HEK293T (cell line): ENCODE measurements at regions not wholly inside any gene's neighbourhood (a gene's known extent, or its start where the extent isn't known, plus 50 kb on each side); places are given as distances from the start of the nearest gene placed in this dataset.
"Not testable (repeated sequence)": the region's sequence is repeated elsewhere in the genome, so short reads cannot be mapped to it uniquely, and the experiment has no call there.

Experiments used
- CTCF ChIA-PET: fragments of 350-600 bp; formaldehyde crosslinking; extraction: SDS; loops from one replicate; lab custom pipeline; 2021; ENCODE audit warnings: antibody characterized with exemption, inconsistent platforms; lab: Yijun Ruan, JAX
- POLR2A ChIA-PET: fragments of 350-600 bp; formaldehyde crosslinking; extraction: SDS; loops from one replicate; lab custom pipeline; 2020; ENCODE audit warnings: antibody characterized with exemption, inconsistent platforms; lab: Yijun Ruan, JAX
- DNase-seq: peaks from one replicate; pipeline ENCODE4 v3.0.0; 2012; ENCODE audit warnings: mixed read lengths; ENCODE audit errors: extremely low spot score
- ARNT ChIP-seq: fragments of 450-650 bp; IDR thresholded peaks from 2 replicates; pipeline ENCODE4 v1.6.1; 2017; ENCODE audit warnings: mild to moderate bottlenecking
- BHLHE40 ChIP-seq: fragments of 450-650 bp; IDR thresholded peaks from 2 replicates; pipeline ENCODE4 v1.6.1; 2016; ENCODE audit warnings: mild to moderate bottlenecking, moderate library complexity, borderline replicate concordance
- CTBP1 ChIP-seq: fragments of 450-650 bp; IDR thresholded peaks from 2 replicates; pipeline ENCODE4 v1.6.1; 2016; ENCODE audit warnings: borderline replicate concordance
- ELF4 ChIP-seq: fragments of 450-650 bp; IDR thresholded peaks from 2 replicates; pipeline ENCODE4 v1.6.1; 2017; ENCODE audit warnings: antibody characterized with exemption
- FOXA1 ChIP-seq: fragments of 450-650 bp; IDR thresholded peaks from 2 replicates; pipeline ENCODE4 v1.6.1; 2016; ENCODE audit warnings: mild to moderate bottlenecking
- FOXK2 ChIP-seq: fragments of 450-650 bp; IDR thresholded peaks from 2 replicates; pipeline ENCODE4 v1.6.1; 2016; ENCODE audit warnings: mild to moderate bottlenecking
- FOXM1 ChIP-seq: fragments of 450-650 bp; IDR thresholded peaks from 2 replicates; pipeline ENCODE4 v1.6.1; 2017; ENCODE audit warnings: mild to moderate bottlenecking, borderline replicate concordance
- HDGF ChIP-seq: fragments of 450-650 bp; IDR thresholded peaks from 2 replicates; pipeline ENCODE4 v1.6.1; 2017; ENCODE audit warnings: antibody characterized with exemption, borderline replicate concordance
- L3MBTL2 ChIP-seq: fragments of 450-650 bp; conservative IDR thresholded peaks from 2 replicates; pipeline ENCODE4 v1.6.1; 2016; ENCODE audit warnings: mild to moderate bottlenecking
- LEF1 ChIP-seq: fragments of 450-650 bp; IDR thresholded peaks from 2 replicates; pipeline ENCODE4 v1.6.1; 2017; ENCODE audit warnings: mild to moderate bottlenecking, borderline replicate concordance
- NFRKB ChIP-seq: fragments of 450-650 bp; IDR thresholded peaks from 2 replicates; pipeline ENCODE4 v1.6.1; 2016; ENCODE audit warnings: mild to moderate bottlenecking, moderate library complexity
- SP1 ChIP-seq: fragments of 450-650 bp; IDR thresholded peaks from 2 replicates; pipeline ENCODE4 v1.6.1; 2017
- SUZ12 ChIP-seq: fragments of 450-650 bp; IDR thresholded peaks from 2 replicates; pipeline ENCODE4 v1.6.1; 2016; ENCODE audit warnings: mild to moderate bottlenecking
- TARDBP ChIP-seq: fragments of 450-650 bp; IDR thresholded peaks from 2 replicates; pipeline ENCODE4 v1.6.1; 2016
- ZNF384 ChIP-seq: fragments of 450-650 bp; IDR thresholded peaks from 2 replicates; pipeline ENCODE4 v1.6.1; 2016
- TF ChIP-seq, protein P1 (sequence below): fragments of 450-650 bp; IDR thresholded peaks from 2 replicates; pipeline ENCODE4 v1.6.1; 2016

DNA sequence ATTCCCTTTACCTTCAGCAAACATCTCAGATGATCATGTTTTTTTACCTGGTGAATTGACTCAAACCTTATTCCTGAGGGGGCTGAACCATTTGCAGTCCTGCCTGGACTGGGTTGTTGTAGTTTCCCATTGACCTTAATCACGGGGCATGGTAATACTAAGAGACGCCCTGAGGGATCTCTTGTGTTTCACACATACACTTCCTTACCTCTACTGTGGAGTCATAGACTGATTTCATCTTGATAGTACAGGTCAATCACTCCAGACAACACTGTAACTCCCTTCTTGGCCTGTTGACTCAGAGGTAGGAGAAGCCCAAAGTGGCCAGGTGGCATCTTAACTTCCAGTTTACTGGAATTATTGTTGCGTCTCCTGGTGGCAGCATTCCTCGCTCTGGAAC, 1064.0 kb upstream of the PCDH10 start:
- POLR2A ChIA-PET, result no interaction called here
- CTCF ChIA-PET, result no interaction called here
- no peak for DNase-seq
- no peak for TF ChIP-seq ARNT
- no peak for TF ChIP-seq NFRKB
- no peak for TF ChIP-seq LEF1
- no peak for TF ChIP-seq TARDBP
- no peak for TF ChIP-seq FOXA1
- TF ChIP-seq, protein P1, sequence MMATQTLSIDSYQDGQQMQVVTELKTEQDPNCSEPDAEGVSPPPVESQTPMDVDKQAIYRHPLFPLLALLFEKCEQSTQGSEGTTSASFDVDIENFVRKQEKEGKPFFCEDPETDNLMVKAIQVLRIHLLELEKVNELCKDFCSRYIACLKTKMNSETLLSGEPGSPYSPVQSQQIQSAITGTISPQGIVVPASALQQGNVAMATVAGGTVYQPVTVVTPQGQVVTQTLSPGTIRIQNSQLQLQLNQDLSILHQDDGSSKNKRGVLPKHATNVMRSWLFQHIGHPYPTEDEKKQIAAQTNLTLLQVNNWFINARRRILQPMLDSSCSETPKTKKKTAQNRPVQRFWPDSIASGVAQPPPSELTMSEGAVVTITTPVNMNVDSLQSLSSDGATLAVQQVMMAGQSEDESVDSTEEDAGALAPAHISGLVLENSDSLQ, result no peak
- no peak for TF ChIP-seq SP1

DNA sequence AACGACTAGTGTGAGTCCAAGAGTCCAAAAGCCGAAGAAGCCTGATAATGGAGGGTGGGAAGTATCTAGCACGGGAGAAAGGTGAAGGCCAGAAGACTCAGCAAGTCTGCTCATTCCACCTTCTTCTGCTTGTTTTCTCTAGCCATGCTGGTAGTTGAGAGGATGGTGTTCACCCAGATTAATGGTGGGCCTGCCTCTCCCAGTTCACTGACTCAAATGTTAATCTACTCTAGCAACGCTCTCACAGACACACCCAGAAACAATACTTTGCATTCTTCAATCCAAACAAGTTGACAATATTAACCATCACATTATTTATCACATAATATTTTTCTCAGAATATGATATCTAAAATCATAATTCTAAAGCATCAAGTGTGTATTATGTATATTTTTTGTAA, 1055.1 kb upstream of the PCDH10 start:
- TF ChIP-seq CTBP1 (no peak), BHLHE40 (no peak), FOXK2 (no peak), ARNT (no peak), FOXM1 (no peak), HDGF (no peak), L3MBTL2 (no peak), SP1 (no peak), NFRKB (no peak), TARDBP (no peak), LEF1 (no peak)
- TF ChIP-seq, protein P1, result no peak

DNA sequence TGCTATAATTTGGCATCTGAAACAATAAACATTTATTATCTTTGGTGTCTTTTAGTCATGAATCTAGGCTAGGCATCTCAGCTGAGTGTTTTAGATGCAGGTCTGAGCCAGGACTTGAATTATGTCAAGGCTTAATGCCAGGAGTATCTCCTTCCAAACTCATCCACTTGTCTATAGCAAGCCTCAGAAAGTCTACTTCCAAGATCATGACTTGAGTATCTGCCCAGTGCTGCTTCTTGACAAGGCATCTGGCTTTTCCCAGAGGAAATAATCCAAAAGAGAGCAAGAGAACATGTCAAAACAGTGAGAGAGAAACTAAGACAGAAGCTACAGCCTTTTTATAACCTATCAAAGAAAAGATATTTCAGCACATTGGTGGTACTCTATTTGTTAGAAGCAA, 1052.1 kb upstream of the PCDH10 start:
- TF ChIP-seq BHLHE40, result no peak
- POLR2A ChIA-PET, result no interaction called here
- CTCF ChIA-PET, result no interaction called here
- DNase-seq, result no peak

More for the DNA sequence above, 1055.1 kb upstream of the PCDH10 start:
- ChIA-PET CTCF (no interaction called here), POLR2A (no interaction called here)
- DNase-seq, result no peak

DNA sequence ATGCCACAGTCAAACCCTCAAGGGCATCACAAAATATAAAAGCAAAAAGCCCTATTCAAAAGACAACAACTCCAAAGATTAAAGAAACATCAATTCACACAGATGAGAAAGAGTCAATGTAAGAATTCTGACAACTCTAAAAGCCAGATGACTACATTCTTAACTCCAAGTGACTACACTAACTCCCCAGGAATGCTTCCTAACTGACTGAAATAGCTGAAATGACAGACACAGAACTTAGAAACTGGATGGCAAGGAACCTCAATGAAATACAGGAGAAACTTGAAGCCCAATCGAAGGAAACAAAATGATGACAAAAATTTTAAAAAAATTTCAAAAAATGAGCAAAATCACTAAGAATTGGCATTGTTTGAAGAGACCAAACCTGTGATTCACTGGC, 1047.6 kb upstream of the PCDH10 start:
- TF ChIP-seq FOXA1, result no peak
- TF ChIP-seq FOXM1, result no peak
- ChIA-PET CTCF (no interaction called here), POLR2A (no interaction called here)
- no peak for DNase-seq

DNA sequence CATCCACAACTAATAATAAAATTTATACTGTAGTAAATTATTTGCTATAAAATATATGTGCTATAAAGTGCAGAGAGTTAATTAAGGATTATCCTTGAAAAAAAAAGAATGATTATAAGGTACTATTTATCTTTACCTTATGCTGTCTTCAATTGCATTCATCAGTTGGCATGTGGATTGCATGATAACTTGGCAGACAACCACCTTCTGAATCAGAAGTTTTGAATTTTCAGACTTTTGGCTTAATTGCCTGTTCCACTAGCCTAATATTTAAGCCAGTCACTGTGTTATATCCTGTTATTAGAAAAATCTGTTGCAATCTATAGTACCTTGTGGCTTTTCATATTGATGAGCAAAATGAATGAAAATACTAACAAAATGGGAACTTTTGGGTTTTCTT, 1040.3 kb upstream of the PCDH10 start:
- DNase-seq, result no peak
- TF ChIP-seq NFRKB (no peak), HDGF (no peak), FOXM1 (no peak), FOXA1 (no peak), FOXK2 (no peak), ZNF384 (no peak), ARNT (no peak), TARDBP (no peak), BHLHE40 (no peak), SP1 (no peak), ELF4 (no peak)
- TF ChIP-seq, protein P1, result no peak
- ChIA-PET CTCF (no interaction called here), POLR2A (no interaction called here)

DNA sequence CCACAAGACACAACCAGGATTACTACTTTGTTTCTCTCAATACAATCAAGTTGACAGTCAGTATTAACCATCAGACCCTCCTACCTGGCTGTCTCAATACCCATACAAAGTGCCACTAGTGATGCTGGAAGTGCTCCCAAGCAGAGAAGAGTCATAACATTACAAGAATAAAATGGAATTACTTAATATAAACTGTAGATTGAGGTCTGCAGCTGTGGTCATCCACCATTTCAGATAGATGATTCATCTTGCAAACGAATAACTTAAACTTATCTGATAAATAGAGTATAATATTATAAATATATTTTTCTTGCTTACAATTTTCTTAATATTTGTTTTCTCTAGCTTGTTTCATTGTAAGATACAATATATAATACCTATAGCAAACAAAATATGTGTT, 1034.2 kb upstream of the PCDH10 start:
- no peak for DNase-seq
- TF ChIP-seq ARNT (no peak), L3MBTL2 (no peak), ELF4 (no peak), SUZ12 (no peak), HDGF (no peak), SP1 (no peak), FOXA1 (no peak), TARDBP (no peak), LEF1 (no peak), BHLHE40 (no peak), CTBP1 (no peak), NFRKB (no peak), FOXM1 (no peak), FOXK2 (no peak), ZNF384 (no peak)
- TF ChIP-seq, protein P1, result no peak
- POLR2A ChIA-PET, result no interaction called here
- CTCF ChIA-PET, result no interaction called here

DNA sequence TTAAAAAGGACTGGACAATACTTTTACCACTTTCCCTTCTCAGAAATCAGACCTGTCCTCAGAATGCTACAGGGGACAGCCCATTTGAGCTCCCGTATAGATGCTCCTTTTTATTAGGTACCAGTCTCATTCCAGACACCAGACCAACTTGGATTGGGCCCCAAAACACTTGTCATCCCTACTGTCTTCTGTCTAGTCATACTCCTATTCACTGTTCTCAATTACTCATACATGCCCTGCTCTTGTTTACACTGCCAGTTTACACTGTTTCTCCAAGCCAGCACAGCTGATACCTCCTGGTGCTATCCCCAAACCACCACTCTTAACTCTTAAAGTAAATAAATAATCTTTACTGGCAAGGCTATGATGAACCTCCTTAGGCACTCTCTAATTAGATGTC, 1026.4 kb upstream of the PCDH10 start:
- POLR2A ChIA-PET, DNase-seq, CTCF ChIA-PET: not testable (repeated sequence)
